ENCODE measurements at regions not wholly inside any gene's neighbourhood (a gene's known extent, or its start where the extent isn't known, plus 50 kb on each side); places are given as distances from the start of the nearest gene placed in this dataset.

DNA sequence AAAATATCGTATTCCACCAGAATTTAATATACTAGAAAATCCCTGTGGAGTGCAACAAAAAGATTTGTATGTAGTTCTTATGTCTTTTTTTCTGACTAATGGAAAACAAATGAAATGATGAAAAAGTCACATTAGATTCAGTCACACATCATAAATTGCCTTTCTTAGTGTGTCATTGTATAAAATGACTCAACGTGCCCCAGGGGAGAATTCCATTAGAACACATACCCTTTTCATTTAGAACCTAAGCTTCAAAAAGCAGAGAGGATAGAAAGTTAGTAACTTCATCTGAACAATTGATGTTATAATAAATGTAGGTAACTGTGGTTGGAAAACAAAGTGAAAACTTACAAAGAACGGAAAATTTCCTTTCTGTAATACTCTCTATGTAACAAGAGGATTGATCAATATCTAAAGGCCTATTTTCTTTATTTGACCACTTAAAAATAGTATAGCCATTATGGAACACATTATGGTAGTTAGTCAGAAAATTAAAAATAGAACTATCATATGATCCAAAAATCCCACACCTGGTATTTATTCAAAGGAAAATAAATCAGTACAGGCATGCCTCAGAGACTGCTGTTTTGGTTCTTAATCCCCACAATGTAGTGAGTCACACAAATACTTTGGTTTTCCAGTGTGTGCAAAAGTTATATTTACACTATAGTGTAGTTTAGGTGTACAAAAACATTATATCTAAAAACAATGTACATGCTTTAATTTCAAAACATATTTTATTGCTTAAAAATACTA is 1016.1 kb downstream of the KCNT2 start:
- Histone ChIP-seq H3K4me3 (no peak overlapping the region), H3K27ac (no peak overlapping the region)
- TF ChIP-seq, protein P1, sequence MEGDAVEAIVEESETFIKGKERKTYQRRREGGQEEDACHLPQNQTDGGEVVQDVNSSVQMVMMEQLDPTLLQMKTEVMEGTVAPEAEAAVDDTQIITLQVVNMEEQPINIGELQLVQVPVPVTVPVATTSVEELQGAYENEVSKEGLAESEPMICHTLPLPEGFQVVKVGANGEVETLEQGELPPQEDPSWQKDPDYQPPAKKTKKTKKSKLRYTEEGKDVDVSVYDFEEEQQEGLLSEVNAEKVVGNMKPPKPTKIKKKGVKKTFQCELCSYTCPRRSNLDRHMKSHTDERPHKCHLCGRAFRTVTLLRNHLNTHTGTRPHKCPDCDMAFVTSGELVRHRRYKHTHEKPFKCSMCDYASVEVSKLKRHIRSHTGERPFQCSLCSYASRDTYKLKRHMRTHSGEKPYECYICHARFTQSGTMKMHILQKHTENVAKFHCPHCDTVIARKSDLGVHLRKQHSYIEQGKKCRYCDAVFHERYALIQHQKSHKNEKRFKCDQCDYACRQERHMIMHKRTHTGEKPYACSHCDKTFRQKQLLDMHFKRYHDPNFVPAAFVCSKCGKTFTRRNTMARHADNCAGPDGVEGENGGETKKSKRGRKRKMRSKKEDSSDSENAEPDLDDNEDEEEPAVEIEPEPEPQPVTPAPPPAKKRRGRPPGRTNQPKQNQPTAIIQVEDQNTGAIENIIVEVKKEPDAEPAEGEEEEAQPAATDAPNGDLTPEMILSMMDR (IDR thresholded peaks at IDR 0.05) = no peak
- no peak for DNase-seq (ENCODE audit: low spot score)

DNA sequence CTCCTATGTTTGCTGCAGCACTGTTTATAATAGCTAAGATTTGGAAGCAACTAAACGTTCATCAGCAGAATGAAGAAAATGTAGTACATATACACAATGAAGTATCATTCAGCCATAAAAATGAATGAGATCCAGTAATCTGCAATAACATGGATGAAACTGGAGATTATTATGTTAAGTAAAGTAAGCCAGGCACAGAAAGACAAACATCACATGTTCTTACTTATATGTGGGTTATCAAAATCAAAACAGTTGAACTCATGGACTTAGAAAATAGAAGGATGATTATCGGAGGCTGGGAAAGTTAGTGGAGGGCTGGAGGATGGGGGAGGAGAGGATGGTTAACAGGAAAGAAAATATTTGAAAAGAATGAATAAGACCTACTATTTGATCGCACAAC is 1017.6 kb downstream of the KCNT2 start:
- TF ChIP-seq, protein P1 (IDR thresholded peaks at IDR 0.05) = no peak
- Histone ChIP-seq H3K27ac (no peak overlapping the region), H3K4me3 (no peak overlapping the region)
- DNase-seq (ENCODE audit: low spot score) = no peak

DNA sequence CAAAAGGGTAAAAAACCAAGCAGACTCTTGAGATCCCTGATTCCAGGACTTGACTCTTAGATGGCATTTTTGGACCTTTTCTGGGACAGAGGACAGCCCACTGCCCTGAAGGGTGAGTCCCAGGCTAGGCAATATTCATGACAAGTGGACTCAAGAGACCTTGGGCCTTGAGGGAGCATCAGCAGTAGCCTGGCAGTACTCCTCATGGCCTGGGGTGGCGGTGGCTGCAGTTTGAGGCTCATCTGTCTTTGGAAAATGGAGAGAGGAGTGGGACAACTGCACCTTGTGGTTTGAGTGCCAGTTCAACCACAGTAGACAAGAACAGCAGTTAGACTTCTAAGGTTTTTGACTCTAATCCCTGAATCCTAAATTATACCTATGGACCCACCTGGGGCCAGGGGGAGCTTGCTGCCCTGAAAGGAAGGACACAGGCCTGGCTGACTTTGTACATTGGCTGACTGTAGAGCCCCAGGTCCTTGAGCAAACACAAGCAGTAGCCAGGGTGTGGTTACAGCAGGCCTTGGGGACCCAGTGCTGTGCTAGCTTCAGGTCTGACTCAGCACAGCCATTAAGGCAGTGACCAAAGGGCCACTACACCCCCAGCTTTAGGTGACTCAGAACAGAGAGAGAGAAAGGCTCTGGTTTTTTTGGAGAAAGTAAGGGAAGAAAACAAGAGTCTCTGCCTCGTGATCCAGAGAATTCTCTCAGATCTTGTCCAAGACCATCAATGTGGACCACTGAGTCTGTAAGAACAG is 1023.2 kb downstream of the KCNT2 start:
- H3K4me3 ChIP-seq = no peak overlapping the region
- DNase-seq (ENCODE audit: low spot score) = no peak
- no peak overlapping the region for H3K27ac ChIP-seq
- TF ChIP-seq, protein P1 (IDR thresholded peaks at IDR 0.05) = no peak

DNA sequence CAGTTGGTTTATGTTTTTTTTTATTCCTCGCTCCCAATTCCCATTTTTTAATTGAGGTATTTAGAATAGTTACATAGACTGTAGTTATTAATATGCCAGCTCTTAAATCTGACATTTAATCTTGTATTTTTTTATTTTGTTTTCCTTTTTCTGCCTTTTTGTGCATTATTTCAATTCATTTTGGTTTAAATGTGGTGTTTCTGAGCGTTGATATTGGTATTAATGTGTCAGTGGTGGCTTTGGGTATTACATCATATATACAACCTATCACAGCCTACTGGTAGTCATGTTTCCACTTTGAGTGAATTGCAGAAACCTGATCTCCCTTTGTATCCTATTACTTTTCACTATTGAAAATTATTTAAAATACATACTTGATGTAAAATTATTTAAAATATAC is 1027.3 kb downstream of the KCNT2 start:
- no peak overlapping the region for H3K4me3 ChIP-seq
- TF ChIP-seq, protein P1 (IDR thresholded peaks at IDR 0.05) = no peak
- DNase-seq (ENCODE audit: low spot score) = no peak
- H3K27ac ChIP-seq = no peak overlapping the region

DNA sequence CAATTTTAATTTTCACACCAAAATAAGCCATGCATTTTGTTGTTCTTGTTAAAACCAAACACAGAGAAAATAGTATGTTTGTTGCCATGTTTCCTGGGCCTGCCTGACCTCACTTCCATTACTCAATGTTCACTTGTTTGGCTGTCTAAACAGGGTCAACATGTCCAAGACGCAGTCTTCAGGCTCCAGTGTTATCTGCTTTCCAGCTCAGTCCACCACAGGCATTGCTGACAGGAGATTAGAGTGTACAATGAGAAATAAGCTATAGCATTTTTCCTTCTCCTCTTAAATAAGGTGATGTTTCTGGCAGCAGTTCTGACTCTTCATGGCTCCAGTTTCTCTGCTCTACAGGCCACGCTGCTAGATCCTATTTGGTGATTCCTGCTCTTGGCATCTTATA is 1030.5 kb downstream of the KCNT2 start:
- TF ChIP-seq, protein P1 (IDR thresholded peaks at IDR 0.05) = no peak
- no peak overlapping the region for H3K27ac ChIP-seq
- DNase-seq (ENCODE audit: low spot score) = no peak
- H3K4me3 ChIP-seq = no peak overlapping the region

DNA sequence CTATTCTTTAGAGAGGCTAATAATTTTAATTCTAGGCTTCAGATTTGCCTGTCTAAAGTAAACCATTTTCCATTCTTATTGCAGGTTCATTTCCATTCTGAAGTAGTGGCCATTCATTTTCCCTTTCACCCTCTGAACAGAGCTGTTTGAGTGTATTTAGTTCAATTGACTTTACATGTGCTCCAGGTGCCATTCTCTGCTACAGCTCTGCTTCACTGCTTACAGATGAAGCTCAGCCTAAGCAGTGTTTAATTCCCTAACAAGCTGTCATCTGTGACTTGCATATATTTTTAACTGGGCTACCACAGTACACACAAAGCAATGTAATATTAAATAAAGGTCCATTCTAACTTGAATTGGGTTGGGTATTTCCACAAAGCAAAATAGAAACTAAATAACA is 1031.6 kb downstream of the KCNT2 start:
- TF ChIP-seq, protein P1 (IDR thresholded peaks at IDR 0.05) = no peak
- no peak overlapping the region for H3K4me3 ChIP-seq
- no peak overlapping the region for H3K27ac ChIP-seq
- no peak for DNase-seq (ENCODE audit: low spot score)

DNA sequence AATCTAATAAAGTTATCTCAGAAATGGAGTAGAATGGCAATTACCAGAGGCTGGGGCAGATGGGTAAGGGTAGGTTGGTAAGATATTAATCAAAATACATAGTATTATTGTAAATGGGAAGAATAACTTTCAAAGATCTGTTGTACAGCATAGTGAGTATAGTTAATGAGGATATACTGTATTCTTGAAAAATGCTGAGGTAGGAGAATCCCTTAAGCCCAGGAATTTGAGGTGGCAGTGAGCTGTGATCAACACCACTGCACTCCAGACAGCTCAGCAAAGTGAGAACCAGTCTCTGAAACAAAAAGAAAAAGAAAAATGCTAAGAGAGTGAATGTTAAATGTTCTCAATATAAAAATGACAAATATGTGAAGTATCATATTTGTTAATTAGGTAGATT is 1033.7 kb downstream of the KCNT2 start:
- DNase-seq (ENCODE audit: low spot score) = no peak
- TF ChIP-seq, protein P1 (IDR thresholded peaks at IDR 0.05) = no peak
- Histone ChIP-seq H3K27ac (no peak overlapping the region), H3K4me3 (no peak overlapping the region)
